ENCODE measurements at regions not wholly inside any gene's neighbourhood (a gene's known extent, or its start where the extent isn't known, plus 50 kb on each side); places are given as distances from the start of the nearest gene placed in this dataset.
"Not testable (repeated sequence)": the region's sequence is repeated elsewhere in the genome, so short reads cannot be mapped to it uniquely, and the experiment has no call there.

- Histone ChIP-seq H3K4me1 (ENCODE audit: control extremely low read depth in 1 of 4, control insufficient read depth in 4 of 4, insufficient read depth in 4 of 4, low read length in 3 of 4) (no peaks in the 10 kb centered on the region), H3K36me3 (ENCODE audit: control insufficient read depth in 4 of 4, insufficient read depth in 4 of 4, low read length in 3 of 4) (no peaks in the 10 kb centered on the region), H3K27ac (ENCODE audit: insufficient read depth in 1 of 2, low read depth in 1 of 2, low read length in 2 of 2, poor library complexity in 1 of 2, severe bottlenecking in 2 of 2) (no peak overlapping the region), H3K4me3 (ENCODE audit: control insufficient read depth in 1 of 7, extremely low read depth in 1 of 7, insufficient read depth in 4 of 7, low read depth in 2 of 7, low read length in 6 of 7) (no peak overlapping the region), H3K27me3 (replicated peaks in 2 of 5; ENCODE audit: control insufficient read depth in 4 of 5, insufficient read depth in 5 of 5, low read length in 4 of 5) (no peaks in the 10 kb centered on the region), H3K9me3 (ENCODE audit: control extremely low read depth in 1 of 5, control insufficient read depth in 4 of 5, insufficient read depth in 2 of 5, low read depth in 1 of 5, low read length in 4 of 5) (peaks cover 0 to 3% (median 0%) of the 10 kb centered on the region in 5 experiments)
- POLR2A ChIA-PET, result no interaction called here
- CTCF ChIA-PET, result interaction anchor here (0.6 kb wide), 1 partner anchor 505 kb away, joined by 3 read pairs; no protein-coding TSS in a partner anchor
- DNase-seq, result no peak
- WGBS (ENCODE audit: insufficient coverage), result 100% methylated on average over 11 of the region's 19 CpGs
Measured at GRCh38 chr10:36748128-36748871, 377.1 kb upstream of the ANKRD30A start.

DNA sequence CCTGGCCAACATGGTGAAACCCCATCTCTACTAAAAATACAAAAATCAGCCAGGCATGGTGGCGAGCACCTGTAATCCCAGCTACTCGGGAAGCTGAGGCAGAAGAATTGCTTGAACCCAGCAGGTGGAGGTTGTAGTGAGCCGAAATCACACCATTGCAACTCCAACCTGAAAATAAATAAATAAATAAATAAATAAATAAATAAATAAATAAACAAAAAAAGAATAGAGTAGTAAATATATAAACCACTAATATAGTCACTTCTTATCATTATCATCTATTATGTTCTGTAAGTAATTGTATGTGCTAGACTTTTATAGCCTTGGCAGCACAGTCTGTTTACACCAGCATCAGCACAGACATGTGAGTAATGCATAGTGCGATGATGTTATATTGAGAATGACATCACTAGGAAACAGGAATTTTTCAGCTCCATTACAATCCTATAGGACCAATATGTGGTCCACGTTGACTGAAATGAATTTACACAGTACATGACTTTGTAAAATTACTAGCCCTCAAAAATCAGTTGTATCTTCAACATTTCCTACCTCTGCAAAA lies 385.4 kb upstream of the ANKRD30A start:
- no peaks in the 10 kb centered on the region for H3K9me3 ChIP-seq (ENCODE audit: control extremely low read depth in 1 of 5, control insufficient read depth in 4 of 5, insufficient read depth in 2 of 5, low read depth in 1 of 5, low read length in 4 of 5)
- ChIA-PET POLR2A (no interaction called here), CTCF (no interaction called here)
- no peak overlapping the region for H3K4me3 ChIP-seq (ENCODE audit: control insufficient read depth in 1 of 7, extremely low read depth in 1 of 7, insufficient read depth in 4 of 7, low read depth in 2 of 7, low read length in 6 of 7)
- H3K27me3 ChIP-seq (replicated peaks in 2 of 5; ENCODE audit: control insufficient read depth in 4 of 5, insufficient read depth in 5 of 5, low read length in 4 of 5), result no peaks in the 10 kb centered on the region
- DNase-seq, result no peak
- H3K36me3 ChIP-seq (ENCODE audit: control insufficient read depth in 4 of 4, insufficient read depth in 4 of 4, low read length in 3 of 4), result no peaks in the 10 kb centered on the region
- H3K4me1 ChIP-seq (ENCODE audit: control extremely low read depth in 1 of 4, control insufficient read depth in 4 of 4, insufficient read depth in 4 of 4, low read length in 3 of 4), result no peaks in the 10 kb centered on the region
- 83% methylated on average over 1 of the region's 5 CpGs for WGBS (ENCODE audit: insufficient coverage)
- H3K27ac ChIP-seq (ENCODE audit: insufficient read depth in 1 of 2, low read depth in 1 of 2, low read length in 2 of 2, poor library complexity in 1 of 2, severe bottlenecking in 2 of 2), result no peak overlapping the region

GRCh38 chr10:36738738-36739431 lies 386.5 kb upstream of the ANKRD30A start:
- ChIA-PET POLR2A (interaction anchor here (0.7 kb wide), 1 partner anchor 312 kb away, joined by 4 read pairs; no protein-coding TSS in a partner anchor), CTCF (no interaction called here)
- Histone ChIP-seq H3K27ac (ENCODE audit: insufficient read depth in 1 of 2, low read depth in 1 of 2, low read length in 2 of 2, poor library complexity in 1 of 2, severe bottlenecking in 2 of 2) (no peak overlapping the region), H3K4me3 (ENCODE audit: control insufficient read depth in 1 of 7, extremely low read depth in 1 of 7, insufficient read depth in 4 of 7, low read depth in 2 of 7, low read length in 6 of 7) (no peak overlapping the region), H3K9me3 (ENCODE audit: control extremely low read depth in 1 of 5, control insufficient read depth in 4 of 5, insufficient read depth in 2 of 5, low read depth in 1 of 5, low read length in 4 of 5) (no peaks in the 10 kb centered on the region), H3K27me3 (replicated peaks in 2 of 5; ENCODE audit: control insufficient read depth in 4 of 5, insufficient read depth in 5 of 5, low read length in 4 of 5) (no peaks in the 10 kb centered on the region), H3K4me1 (ENCODE audit: control extremely low read depth in 1 of 4, control insufficient read depth in 4 of 4, insufficient read depth in 4 of 4, low read length in 3 of 4) (no peaks in the 10 kb centered on the region), H3K36me3 (ENCODE audit: control insufficient read depth in 4 of 4, insufficient read depth in 4 of 4, low read length in 3 of 4) (no peaks in the 10 kb centered on the region)
- WGBS (ENCODE audit: insufficient coverage), result 96% methylated on average over 4 of the region's 4 CpGs
- no peak for DNase-seq

- WGBS (ENCODE audit: insufficient coverage), result 83% methylated on average over 1 of the region's 1 CpG
- Histone ChIP-seq H3K27ac (ENCODE audit: insufficient read depth in 1 of 2, low read depth in 1 of 2, low read length in 2 of 2, poor library complexity in 1 of 2, severe bottlenecking in 2 of 2) (no peak overlapping the region), H3K27me3 (replicated peaks in 2 of 5; ENCODE audit: control insufficient read depth in 4 of 5, insufficient read depth in 5 of 5, low read length in 4 of 5) (no peaks in the 10 kb centered on the region), H3K4me1 (ENCODE audit: control extremely low read depth in 1 of 4, control insufficient read depth in 4 of 4, insufficient read depth in 4 of 4, low read length in 3 of 4) (no peaks in the 10 kb centered on the region), H3K36me3 (ENCODE audit: control insufficient read depth in 4 of 4, insufficient read depth in 4 of 4, low read length in 3 of 4) (no peaks in the 10 kb centered on the region), H3K9me3 (ENCODE audit: control extremely low read depth in 1 of 5, control insufficient read depth in 4 of 5, insufficient read depth in 2 of 5, low read depth in 1 of 5, low read length in 4 of 5) (no peaks in the 10 kb centered on the region), H3K4me3 (ENCODE audit: control insufficient read depth in 1 of 7, extremely low read depth in 1 of 7, insufficient read depth in 4 of 7, low read depth in 2 of 7, low read length in 6 of 7) (no peak overlapping the region)
- ChIA-PET CTCF (no interaction called here), POLR2A (no interaction called here)
- no peak for DNase-seq
Measured at GRCh38 chr10:36736311-36736710, 389.1 kb upstream of the ANKRD30A start.

- DNase-seq; H3K9me3 ChIP-seq (ENCODE audit: control extremely low read depth in 1 of 5, control insufficient read depth in 4 of 5, insufficient read depth in 2 of 5, low read depth in 1 of 5, low read length in 4 of 5); CTCF ChIA-PET; H3K36me3 ChIP-seq (ENCODE audit: control insufficient read depth in 4 of 4, insufficient read depth in 4 of 4, low read length in 3 of 4); POLR2A ChIA-PET; H3K27me3 ChIP-seq (replicated peaks in 2 of 5; ENCODE audit: control insufficient read depth in 4 of 5, insufficient read depth in 5 of 5, low read length in 4 of 5); H3K4me3 ChIP-seq (ENCODE audit: control insufficient read depth in 1 of 7, extremely low read depth in 1 of 7, insufficient read depth in 4 of 7, low read depth in 2 of 7, low read length in 6 of 7); H3K27ac ChIP-seq (ENCODE audit: insufficient read depth in 1 of 2, low read depth in 1 of 2, low read length in 2 of 2, poor library complexity in 1 of 2, severe bottlenecking in 2 of 2); H3K4me1 ChIP-seq (ENCODE audit: control extremely low read depth in 1 of 4, control insufficient read depth in 4 of 4, insufficient read depth in 4 of 4, low read length in 3 of 4): not testable (repeated sequence)
- 97% methylated on average over 11 of the region's 21 CpGs for WGBS (ENCODE audit: insufficient coverage)
Measured at GRCh38 chr10:36734590-36734989, 390.8 kb upstream of the ANKRD30A start.

GRCh38 chr10:36730316-36730715 lies 395.1 kb upstream of the ANKRD30A start:
- Histone ChIP-seq H3K4me1 (ENCODE audit: control extremely low read depth in 1 of 4, control insufficient read depth in 4 of 4, insufficient read depth in 4 of 4, low read length in 3 of 4) (peaks cover 0 to 3% (median 0%) of the 10 kb centered on the region in 4 experiments), H3K36me3 (ENCODE audit: control insufficient read depth in 4 of 4, insufficient read depth in 4 of 4, low read length in 3 of 4) (no peaks in the 10 kb centered on the region), H3K27me3 (replicated peaks in 2 of 5; ENCODE audit: control insufficient read depth in 4 of 5, insufficient read depth in 5 of 5, low read length in 4 of 5) (peaks cover 0 to 2% (median 0%) of the 10 kb centered on the region in 5 experiments), H3K4me3 (ENCODE audit: control insufficient read depth in 1 of 7, extremely low read depth in 1 of 7, insufficient read depth in 4 of 7, low read depth in 2 of 7, low read length in 6 of 7) (no peak overlapping the region), H3K27ac (ENCODE audit: insufficient read depth in 1 of 2, low read depth in 1 of 2, low read length in 2 of 2, poor library complexity in 1 of 2, severe bottlenecking in 2 of 2) (no peak overlapping the region), H3K9me3 (ENCODE audit: control extremely low read depth in 1 of 5, control insufficient read depth in 4 of 5, insufficient read depth in 2 of 5, low read depth in 1 of 5, low read length in 4 of 5) (no peaks in the 10 kb centered on the region)
- no peak for DNase-seq
- CTCF ChIA-PET, result no interaction called here
- POLR2A ChIA-PET, result no interaction called here
- WGBS (ENCODE audit: insufficient coverage), result 88% methylated on average over 4 of the region's 6 CpGs

- Histone ChIP-seq H3K4me1 (ENCODE audit: control extremely low read depth in 1 of 4, control insufficient read depth in 4 of 4, insufficient read depth in 4 of 4, low read length in 3 of 4) (peaks cover 0 to 3% (median 0%) of the 10 kb centered on the region in 4 experiments), H3K36me3 (ENCODE audit: control insufficient read depth in 4 of 4, insufficient read depth in 4 of 4, low read length in 3 of 4) (no peaks in the 10 kb centered on the region), H3K27me3 (replicated peaks in 2 of 5; ENCODE audit: control insufficient read depth in 4 of 5, insufficient read depth in 5 of 5, low read length in 4 of 5) (peaks cover 0 to 2% (median 0%) of the 10 kb centered on the region in 5 experiments), H3K9me3 (ENCODE audit: control extremely low read depth in 1 of 5, control insufficient read depth in 4 of 5, insufficient read depth in 2 of 5, low read depth in 1 of 5, low read length in 4 of 5) (no peaks in the 10 kb centered on the region), H3K4me3 (ENCODE audit: control insufficient read depth in 1 of 7, extremely low read depth in 1 of 7, insufficient read depth in 4 of 7, low read depth in 2 of 7, low read length in 6 of 7) (no peak overlapping the region), H3K27ac (ENCODE audit: insufficient read depth in 1 of 2, low read depth in 1 of 2, low read length in 2 of 2, poor library complexity in 1 of 2, severe bottlenecking in 2 of 2) (no peak overlapping the region)
- ChIA-PET POLR2A (no interaction called here), CTCF (no interaction called here)
- WGBS (ENCODE audit: insufficient coverage), result 83% methylated on average over 1 of the region's 2 CpGs
- no peak for DNase-seq
Measured at GRCh38 chr10:36728626-36729025, 396.8 kb upstream of the ANKRD30A start.
